ENCODE measurements at regions not wholly inside any gene's neighbourhood (a gene's known extent, or its start where the extent isn't known, plus 50 kb on each side); places are given as distances from the start of the nearest gene placed in this dataset.
"Not testable (repeated sequence)": the region's sequence is repeated elsewhere in the genome, so short reads cannot be mapped to it uniquely, and the experiment has no call there.

GRCh38 chr1:242806324-242806723 is 281.8 kb upstream of the PLD5 start:
- no peak for TF ChIP-seq POLR2A (IDR thresholded peaks at IDR 0.05)
- TF ChIP-seq, protein P1, sequence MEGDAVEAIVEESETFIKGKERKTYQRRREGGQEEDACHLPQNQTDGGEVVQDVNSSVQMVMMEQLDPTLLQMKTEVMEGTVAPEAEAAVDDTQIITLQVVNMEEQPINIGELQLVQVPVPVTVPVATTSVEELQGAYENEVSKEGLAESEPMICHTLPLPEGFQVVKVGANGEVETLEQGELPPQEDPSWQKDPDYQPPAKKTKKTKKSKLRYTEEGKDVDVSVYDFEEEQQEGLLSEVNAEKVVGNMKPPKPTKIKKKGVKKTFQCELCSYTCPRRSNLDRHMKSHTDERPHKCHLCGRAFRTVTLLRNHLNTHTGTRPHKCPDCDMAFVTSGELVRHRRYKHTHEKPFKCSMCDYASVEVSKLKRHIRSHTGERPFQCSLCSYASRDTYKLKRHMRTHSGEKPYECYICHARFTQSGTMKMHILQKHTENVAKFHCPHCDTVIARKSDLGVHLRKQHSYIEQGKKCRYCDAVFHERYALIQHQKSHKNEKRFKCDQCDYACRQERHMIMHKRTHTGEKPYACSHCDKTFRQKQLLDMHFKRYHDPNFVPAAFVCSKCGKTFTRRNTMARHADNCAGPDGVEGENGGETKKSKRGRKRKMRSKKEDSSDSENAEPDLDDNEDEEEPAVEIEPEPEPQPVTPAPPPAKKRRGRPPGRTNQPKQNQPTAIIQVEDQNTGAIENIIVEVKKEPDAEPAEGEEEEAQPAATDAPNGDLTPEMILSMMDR (IDR thresholded peaks at IDR 0.05): no peak
- Histone ChIP-seq H3K4me1 (no peaks in the 10 kb centered on the region), H3K9me3 (no peaks in the 10 kb centered on the region), H3K27ac (no peak overlapping the region), H3K36me3 (ENCODE audit: low read depth, missing control alignments) (no peaks in the 10 kb centered on the region), H3K27me3 (no peaks in the 10 kb centered on the region), H3K4me3 (no peak overlapping the region)
- 54 to 59% methylated on average over 2 of the region's 2 CpGs for WGBS, 2 donors
- intact Hi-C loops (cut with DNase I; ENCODE audit: low total_unique reads): no loop called here
- no peak for DNase-seq

DNA sequence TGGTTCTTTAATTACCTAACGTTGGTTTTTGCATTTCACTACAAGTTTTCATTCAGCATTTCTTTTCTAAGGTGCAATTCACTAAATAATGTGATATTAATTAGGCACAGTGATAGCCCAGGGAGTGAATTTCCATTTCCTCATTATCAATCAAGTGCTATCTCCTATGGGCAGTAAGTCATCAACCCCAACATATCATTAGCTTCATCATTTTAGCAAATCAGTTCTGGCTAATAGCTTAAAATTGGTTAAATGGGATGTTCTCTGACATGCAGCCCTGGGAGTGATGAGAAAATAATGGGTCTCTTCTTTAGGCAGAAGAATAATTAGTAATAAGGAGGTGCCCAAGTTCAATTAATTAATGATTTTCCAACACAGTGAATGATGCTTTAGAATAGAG is 280.9 kb upstream of the PLD5 start:
- H3K27ac ChIP-seq; H3K9me3 ChIP-seq; H3K36me3 ChIP-seq (ENCODE audit: low read depth, missing control alignments); H3K4me1 ChIP-seq; H3K27me3 ChIP-seq; intact Hi-C loops (cut with DNase I; ENCODE audit: low total_unique reads); DNase-seq; H3K4me3 ChIP-seq: not testable (repeated sequence)
- WGBS, 2 donors: 43 to 53% methylated on average over 1 of the region's 1 CpG

DNA sequence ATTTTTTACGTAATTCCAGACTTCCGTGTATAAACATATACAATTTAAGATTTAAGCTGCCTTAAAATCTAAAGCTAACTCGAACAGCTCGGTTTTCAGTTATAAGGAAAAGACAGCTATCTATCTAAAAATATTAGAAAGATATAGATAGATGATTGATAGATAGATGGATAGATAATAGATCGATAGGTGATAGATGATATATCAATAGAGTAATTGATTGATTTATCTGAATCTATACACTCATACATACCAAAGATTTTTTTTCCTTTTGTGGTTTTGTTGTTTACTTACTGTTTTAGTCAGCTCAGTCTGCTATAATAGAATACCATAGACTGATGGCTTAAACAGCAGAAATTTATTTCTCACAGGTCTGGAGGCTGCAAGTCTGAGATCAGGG is 278.5 kb upstream of the PLD5 start:
- H3K27ac ChIP-seq: no peak overlapping the region
- 91% methylated on average over 5 of the region's 5 CpGs for WGBS, 2 donors

DNA sequence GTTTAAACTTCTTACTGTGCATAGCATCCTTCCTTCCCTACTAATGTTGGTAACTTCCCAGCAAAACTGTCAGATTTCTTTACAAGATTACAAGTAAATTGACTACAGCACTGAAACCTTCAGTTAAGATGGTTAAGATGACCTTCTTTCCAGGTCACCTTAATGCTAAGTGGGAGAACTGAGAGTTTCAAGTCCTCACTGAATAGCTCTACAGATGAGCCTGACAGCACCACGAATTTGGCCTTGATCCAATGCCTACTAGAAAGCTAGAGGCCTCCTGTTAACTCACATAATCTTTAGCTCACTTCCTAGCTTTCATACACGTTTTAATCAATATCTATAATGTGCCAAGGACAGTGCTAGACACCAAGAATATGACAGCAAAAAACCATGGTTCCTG is 276.0 kb upstream of the PLD5 start:
- H3K4me3 ChIP-seq: no peak overlapping the region
- no peak overlapping the region for H3K27ac ChIP-seq
- WGBS, 2 donors: 35 to 44% methylated on average over 2 of the region's 2 CpGs
- TF ChIP-seq, protein P1 (IDR thresholded peaks at IDR 0.05): no peak
- TF ChIP-seq POLR2A (IDR thresholded peaks at IDR 0.05): no peak
- no peak for DNase-seq
- no peaks in the 10 kb centered on the region for H3K9me3 ChIP-seq
- no peaks in the 10 kb centered on the region for H3K4me1 ChIP-seq
- H3K27me3 ChIP-seq: no peaks in the 10 kb centered on the region
- H3K36me3 ChIP-seq (ENCODE audit: low read depth, missing control alignments): no peaks in the 10 kb centered on the region
- intact Hi-C loops (cut with DNase I; ENCODE audit: low total_unique reads): no loop called here

More for the DNA sequence above, 278.5 kb upstream of the PLD5 start:
- no peaks in the 10 kb centered on the region for H3K27me3 ChIP-seq
- no peak for DNase-seq
- no peak overlapping the region for H3K4me3 ChIP-seq
- intact Hi-C loops (cut with DNase I; ENCODE audit: low total_unique reads): no loop called here
- no peaks in the 10 kb centered on the region for H3K4me1 ChIP-seq
- H3K9me3 ChIP-seq: no peaks in the 10 kb centered on the region
- TF ChIP-seq POLR2A (IDR thresholded peaks at IDR 0.05): no peak
- no peaks in the 10 kb centered on the region for H3K36me3 ChIP-seq (ENCODE audit: low read depth, missing control alignments)

GRCh38 chr1:242797856-242798255 is 273.4 kb upstream of the PLD5 start:
- Histone ChIP-seq H3K4me3 (no peak overlapping the region), H3K27me3 (no peaks in the 10 kb centered on the region), H3K9me3 (no peaks in the 10 kb centered on the region), H3K27ac (no peak overlapping the region), H3K4me1 (no peaks in the 10 kb centered on the region), H3K36me3 (ENCODE audit: low read depth, missing control alignments) (no peaks in the 10 kb centered on the region)
- intact Hi-C loops (cut with DNase I; ENCODE audit: low total_unique reads): no loop called here
- DNase-seq: no peak
- TF ChIP-seq, protein P1 (IDR thresholded peaks at IDR 0.05): no peak
- no peak for TF ChIP-seq POLR2A (IDR thresholded peaks at IDR 0.05)

- no peak overlapping the region for H3K27ac ChIP-seq
- no peak overlapping the region for H3K4me3 ChIP-seq
- H3K36me3 ChIP-seq (ENCODE audit: low read depth, missing control alignments): no peaks in the 10 kb centered on the region
- no peaks in the 10 kb centered on the region for H3K9me3 ChIP-seq
- 16 to 26% methylated on average over 2 of the region's 2 CpGs for WGBS, 2 donors
- intact Hi-C loops (cut with DNase I; ENCODE audit: low total_unique reads): no loop called here
- H3K27me3 ChIP-seq: no peaks in the 10 kb centered on the region
- DNase-seq: no peak
- TF ChIP-seq POLR2A (IDR thresholded peaks at IDR 0.05): no peak
- TF ChIP-seq, protein P1 (IDR thresholded peaks at IDR 0.05): no peak
- no peaks in the 10 kb centered on the region for H3K4me1 ChIP-seq
Observed at GRCh38 chr1:242788771-242789170, 264.3 kb upstream of the PLD5 start.

All from testis (tissue), 2 donors.